NCI-H187 (cell line): ENCODE measurements at regions not wholly inside any gene's neighbourhood (a gene's known extent, or its start where the extent isn't known, plus 50 kb on each side); places are given as distances from the start of the nearest gene placed in this dataset.
"Not testable (repeated sequence)": the region's sequence is repeated elsewhere in the genome, so short reads cannot be mapped to it uniquely, and the experiment has no call there.

Experiments
- DNase-seq, 2 experiments: peaks; one replicate each; lab custom pipeline; 2025; lab: John Stamatoyannopoulos, UW

DNA sequence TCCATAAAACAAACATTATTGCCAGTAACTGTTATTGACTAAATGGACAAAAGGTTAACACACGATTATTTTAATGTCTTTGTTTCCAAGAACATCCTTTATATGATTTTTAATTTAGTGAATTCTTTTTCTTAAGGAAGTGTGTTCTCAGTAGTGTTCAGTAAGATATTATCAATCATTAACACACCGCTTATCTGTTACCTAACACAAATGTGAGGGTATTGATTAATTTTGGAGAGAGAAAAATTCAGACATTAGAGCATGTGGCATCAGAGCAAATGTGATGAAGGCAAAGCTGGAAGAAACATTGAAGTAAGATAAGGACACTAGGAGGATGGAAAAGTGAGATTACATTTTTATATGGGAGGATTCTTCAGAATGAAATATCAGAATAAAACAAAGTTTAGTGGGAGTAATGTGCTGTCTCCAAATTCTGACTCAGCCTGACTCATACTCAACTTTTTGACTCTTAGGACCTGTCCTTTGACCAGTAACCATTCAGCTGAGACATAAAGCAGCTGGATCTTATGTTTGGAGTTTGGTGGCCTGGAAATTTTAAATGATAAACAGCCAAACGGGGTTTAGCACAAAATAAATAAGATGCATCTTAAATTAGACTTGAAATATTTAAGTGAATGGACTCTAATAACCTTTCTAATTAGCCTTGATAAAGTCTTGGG, 348.6 kb downstream of the CD109 start:
- DNase-seq, result no peak

DNA sequence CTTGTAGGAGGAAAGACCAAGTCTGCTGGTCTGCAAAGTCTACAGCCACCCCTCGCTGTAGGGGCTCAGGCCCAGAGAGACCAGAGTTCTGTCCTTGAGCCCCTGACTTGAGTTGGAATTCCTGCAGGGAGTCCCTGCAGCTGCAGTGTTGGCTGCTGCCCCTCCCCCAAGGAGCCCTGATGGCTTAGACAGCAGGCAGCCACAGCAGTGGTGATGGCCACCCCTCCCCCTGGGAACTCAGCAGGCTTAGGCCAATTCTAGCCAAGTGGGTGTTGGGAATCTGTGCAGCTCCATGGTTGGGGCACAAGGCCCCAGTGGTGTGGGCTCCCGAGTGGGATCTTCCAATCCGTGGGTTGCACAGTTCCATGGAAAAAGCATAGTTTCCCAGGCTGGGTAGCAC, 345.4 kb downstream of the CD109 start:
- no peak for DNase-seq

DNA sequence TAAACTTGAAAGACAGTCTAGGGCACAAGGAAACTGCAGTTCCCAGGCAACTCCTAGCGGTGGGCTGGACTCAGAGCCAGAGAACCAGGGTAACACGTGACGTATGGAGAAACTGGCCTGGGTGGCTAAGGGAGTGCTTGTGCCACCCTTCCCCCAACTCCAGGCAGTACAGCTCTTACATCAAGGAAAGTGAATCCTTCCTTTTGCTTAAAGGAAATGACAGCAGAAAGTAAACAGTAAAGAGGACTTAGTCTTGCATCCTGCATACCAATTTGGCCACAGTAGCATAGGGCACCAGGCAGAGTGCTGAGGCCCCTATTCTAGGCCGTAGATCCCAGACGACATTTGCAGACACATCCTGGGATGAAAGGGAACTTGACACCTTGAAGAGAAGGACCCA, 322.8 kb downstream of the CD109 start:
- no peak for DNase-seq

DNA sequence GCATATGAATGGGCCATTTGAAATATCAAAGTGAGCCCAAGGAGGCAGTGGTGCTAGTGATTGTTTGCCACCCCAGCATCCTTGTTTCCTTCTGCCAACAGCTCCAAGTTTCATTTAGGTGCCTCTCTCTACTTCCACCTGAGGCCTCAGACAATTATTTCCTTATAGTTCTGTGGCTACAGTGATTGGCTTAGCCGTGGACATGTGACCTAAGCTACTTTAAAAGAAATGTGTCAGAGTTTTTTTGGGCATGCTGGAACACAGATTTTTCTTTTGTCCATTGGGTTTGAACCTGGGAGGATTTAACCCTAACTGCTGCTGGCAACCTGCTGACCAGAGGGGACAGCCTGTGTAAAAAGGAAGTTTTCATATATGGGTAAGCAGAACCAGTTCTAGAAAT, 319.4 kb downstream of the CD109 start:
- no peak for DNase-seq

DNA sequence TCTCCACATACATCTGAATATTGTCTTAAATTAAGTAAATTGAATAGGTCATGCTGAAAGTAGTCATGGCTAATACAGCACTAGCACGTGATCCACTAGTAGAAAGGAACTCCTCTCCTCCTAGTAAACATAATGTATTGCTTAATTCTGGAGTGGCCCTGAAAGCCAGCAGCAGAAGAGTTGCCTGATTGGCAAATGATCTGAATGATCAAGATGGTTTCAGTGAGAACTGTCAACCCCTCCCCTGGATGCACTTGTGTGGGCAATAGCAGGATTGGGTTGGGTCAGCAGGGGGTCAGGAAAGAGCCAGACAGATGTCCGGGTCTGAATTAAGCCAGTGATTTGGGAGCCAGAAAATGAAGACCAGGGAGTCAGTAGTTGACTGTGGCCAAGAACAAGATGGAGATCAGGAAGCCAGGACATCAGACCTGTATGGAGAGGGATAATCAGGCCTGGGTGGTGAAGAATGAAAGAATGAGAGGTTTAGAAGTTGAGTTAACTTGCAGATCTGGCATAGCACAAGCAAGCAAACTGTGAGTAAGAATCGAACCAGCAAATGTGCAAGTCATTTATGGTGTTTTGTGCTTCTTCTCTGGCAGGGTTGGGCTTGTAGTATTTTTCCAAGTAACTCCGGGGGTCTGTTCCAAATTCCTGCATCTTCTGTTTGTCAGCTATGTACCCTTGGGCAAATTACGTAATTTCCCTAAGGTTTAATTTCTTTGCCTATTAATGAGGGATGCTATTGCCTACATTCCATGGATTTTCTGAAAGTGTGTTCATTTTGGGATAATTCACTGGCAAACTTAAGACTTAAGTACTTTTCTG, 304.9 kb downstream of the CD109 start:
- no peak for DNase-seq

DNA sequence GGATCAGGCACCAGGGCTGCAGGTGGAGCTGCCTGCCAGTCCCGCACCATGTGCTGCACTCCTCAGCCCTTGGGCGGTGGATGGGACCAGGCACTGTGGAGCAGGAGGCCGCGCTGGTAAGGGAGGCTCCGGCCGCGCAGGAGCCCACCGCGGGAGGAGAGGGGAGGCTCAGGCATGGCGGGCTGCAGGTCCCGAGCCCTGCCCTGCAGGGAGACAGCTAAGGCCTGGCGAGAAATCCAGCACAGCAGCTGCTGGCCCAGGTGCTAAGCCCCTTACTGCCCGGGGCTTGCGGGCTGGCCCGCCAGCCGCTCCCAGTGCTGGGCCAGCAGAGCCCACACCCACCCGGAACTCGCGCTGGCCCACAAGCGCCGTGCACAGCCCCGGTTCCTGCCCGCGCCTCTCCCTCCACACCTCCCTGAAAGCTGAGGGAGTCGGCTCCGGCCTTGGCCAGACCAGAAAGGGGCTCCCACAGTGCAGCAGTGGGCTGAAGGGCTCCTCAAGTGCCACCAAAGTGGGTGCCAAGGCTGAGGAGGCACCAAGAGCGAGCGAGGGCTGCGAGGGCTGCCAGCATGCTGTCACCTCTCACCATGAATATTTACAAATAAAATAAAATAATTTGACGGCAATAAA, 294.7 kb downstream of the CD109 start:
- DNase-seq, result not testable (repeated sequence)

DNA sequence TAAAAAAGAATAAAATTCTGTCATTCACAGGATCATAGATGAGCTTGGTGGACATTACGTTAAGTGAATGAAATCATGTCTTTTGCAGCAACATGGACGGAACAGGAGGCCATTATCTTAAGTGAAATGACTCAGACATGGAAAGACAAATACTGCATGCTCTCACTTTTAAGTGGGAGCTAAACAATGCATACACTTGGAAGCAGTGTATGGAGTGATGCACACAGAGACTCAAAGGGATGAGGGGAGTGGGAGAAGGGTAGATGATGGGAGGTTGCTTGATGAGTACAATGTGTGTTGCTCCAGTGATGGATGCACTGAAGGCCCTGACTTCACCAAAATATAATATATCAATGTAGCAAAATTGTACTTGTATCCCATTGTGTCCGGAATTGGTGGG, 293.4 kb downstream of the CD109 start:
- DNase-seq, result no peak

DNA sequence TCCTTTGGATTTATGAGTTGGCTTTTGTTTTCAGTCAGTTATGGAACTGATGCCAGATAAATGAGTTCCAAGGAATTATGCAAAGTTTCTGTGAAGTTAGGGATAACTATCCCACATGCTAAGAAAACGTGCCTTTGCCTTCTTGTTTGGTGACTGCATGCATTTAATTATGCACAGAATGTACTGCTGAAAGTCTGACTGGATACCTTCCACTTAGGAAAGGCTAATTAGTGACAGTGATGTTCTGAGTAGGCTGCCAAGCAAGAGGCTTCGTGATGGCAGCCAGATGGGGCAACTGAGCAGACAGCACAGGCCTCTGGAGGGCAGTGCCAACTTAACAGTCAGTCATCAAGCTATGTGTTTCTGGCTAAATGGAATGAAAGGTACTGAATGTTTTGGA, 289.9 kb downstream of the CD109 start:
- no peak for DNase-seq

DNA sequence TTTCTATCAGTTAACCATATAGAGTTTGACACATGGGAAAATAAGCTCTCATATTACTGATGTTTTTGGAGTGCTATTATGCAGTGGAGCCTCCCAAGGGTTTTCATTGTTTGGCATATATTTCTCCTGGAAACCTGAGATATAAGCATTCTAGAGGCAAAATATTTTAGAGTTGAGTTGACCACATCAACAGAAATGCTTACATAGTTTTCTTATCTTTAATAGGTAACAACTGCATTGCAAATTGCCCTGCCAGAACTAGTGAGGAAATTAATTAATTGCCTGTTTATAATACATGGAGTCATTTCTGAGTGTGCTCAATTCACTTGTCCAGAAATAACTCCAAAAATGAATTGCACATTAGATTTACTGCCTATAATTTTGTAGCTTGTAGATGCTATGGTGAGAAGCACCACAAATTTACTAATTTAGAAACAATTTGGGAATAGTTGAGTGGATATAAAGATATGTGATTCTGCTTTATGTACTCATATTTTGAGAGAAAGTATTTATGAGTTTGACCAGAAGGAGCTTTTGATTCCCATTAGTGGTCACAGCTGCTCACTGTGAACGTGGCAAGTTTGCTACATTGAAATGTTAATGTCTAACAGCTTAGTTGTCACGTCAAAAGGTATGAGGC, 288.7 kb downstream of the CD109 start:
- DNase-seq, result no peak

DNA sequence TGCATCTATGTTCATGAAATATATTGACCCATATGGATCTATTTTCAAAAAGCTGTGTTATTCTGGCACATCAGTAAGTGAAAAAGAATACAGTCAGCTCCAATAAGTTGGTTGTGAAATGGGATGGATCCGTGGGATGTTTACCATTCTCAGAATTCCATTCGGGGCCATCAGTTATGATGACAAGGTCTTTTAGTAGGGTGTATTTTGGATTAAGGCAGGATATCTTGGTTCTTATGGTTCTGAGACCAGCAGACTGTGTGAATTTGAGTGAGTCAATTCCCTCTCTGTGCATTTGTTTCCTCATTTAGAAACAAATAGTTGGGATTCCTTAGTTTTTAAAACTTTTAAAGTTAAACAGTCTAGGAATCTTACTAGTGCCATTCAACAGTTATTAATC, 287.4 kb downstream of the CD109 start:
- DNase-seq, result no peak

DNA sequence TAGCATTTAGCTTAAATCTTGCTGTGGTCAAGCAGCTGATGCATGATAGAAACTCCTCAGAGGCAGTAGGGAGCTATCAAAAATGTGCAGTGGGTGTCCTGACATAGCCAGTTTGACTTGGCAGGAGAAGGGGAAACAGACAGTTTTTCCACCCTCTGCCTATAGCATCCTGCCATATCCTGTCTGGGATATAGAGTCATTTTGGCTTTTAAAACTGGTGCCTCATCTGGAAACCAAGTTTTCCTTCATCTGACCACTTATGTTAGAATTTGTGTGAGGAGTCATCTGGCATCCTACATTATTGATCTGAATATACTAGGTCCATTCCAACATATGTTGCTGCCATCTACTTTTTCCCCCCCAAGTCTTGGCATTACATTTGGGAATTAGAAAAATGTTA, 284.1 kb downstream of the CD109 start:
- no peak for DNase-seq

DNA sequence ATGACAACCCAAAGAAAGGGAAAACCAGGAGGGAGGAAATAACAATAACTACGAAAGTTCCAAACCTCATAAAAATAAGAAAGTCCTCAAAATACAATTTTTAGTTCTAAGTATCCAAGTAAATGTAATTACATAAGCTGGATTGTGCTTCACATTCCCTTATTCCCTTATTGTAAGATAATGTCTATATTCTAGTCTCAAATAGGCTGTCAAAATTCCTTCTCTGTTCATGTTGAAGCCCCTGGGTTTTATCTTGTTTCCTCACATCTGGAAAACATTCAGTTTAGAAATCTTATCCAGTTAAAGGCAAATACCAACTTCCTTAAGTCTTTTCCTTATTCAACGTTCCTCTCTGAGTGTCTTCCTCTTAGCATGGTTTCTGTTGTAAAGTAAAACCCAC, 282.3 kb downstream of the CD109 start:
- DNase-seq, result no peak

DNA sequence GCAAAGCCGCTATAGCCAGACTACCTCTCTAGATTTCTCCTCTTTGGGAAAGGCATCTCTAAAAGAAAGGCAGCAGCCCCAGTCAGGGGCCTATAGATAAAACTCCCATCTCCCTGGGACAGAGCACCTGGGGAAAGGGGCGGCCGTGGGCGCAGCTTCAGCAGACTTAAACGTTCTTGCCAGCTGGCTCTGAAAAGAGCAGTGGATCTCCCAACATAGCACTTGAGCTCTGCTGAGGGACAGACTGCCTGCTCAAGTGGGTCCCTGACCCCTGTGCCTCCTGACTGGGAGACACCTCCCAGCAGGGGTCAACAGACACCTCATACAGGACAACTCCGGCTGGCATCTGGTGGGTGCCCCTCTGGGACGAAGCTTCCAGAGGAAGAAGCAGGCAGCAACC, 276.5 kb downstream of the CD109 start:
- DNase-seq, result not testable (repeated sequence)

DNA sequence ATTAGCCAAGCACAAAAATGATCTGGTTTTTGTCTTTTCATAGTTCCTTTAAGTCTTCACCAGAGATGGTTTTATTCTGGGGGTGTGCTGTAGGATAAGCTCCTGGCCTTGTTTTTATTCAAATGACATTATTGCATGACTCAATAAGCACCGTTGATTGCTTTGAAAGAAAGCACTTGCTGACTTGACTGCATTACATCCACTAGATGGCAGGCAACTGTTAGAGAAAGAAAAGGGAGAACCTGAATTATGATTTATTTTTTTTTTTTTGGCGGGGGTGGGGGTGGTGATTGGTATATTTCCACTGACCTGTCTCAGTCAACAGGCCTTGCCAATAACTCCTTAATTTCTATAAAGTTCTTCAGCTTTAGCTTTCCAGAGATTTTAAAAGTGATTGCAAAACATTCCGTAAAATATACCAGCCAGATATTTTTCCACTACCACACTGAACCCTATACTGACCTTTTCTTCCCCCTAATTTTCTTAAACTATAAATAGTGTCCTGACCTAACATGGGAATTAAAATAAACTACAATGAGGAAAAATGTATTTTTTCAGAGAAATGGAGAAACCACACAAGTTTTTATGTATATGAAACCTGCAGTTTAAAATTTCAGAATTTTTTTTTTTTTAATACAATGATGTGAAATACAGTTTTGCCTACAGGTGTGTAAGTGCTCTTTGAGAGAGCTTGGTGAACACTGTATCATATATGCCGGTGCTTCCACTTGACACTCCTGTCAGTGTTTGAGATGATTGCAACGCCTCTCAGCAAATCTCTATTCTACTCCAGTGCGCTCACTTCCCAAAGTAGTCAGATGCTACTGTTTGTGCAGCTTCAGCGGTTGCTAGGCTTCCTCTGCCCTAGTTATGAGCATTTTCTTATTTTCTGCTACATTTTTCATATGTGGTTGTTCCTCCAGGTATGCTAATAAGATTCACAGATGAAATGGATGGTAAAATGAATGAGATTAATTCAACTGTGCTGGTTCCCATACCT, 274.3 kb downstream of the CD109 start:
- no peak for DNase-seq

DNA sequence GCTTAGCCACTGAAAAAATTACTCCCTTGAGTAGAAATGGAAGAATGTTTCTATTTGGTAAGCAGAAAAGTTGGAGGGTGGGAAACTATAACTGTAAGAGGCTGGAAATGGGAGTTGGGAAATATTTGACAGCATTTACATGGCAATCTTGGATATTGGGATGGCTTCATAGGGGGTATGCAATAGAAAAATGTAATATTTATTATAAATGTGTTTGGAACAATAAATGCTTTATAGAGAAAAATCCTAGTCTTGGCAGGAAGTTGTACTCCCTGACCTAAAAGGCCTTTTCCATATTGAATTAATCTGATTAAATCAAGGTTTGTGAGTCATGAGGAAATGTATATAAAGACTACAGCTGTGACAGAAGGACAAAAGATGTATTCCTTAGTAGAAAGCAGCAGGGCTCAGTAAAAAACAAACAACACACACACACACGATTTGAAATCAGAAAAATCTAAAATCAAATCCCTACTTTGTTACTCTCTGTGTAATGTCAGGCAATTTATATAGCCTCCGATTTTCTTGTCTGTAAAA, 272.3 kb downstream of the CD109 start:
- DNase-seq, result no peak

DNA sequence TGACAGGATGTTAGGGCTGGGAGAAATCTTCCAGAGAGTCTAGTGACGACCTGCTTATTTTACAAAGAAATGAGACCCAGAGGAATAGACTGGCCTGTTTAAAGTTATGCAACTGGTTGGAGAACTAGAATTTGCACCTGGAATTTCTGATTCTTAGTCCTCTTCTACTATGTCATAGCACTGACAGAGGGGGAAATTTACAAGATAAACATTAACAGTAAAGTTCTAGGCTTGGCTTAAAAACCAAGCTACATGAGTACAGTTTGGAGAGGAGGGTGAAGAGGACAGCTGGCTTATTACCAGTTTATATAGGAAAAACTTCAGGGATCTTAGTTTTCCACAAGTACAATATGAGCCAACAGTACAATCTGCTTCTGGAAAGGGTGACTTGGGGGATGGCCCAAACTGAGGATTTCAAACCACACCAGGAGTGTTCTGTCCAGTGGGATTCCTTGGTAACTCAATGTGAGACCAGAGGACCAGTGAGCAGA, 269.6 kb downstream of the CD109 start:
- DNase-seq, result no peak

DNA sequence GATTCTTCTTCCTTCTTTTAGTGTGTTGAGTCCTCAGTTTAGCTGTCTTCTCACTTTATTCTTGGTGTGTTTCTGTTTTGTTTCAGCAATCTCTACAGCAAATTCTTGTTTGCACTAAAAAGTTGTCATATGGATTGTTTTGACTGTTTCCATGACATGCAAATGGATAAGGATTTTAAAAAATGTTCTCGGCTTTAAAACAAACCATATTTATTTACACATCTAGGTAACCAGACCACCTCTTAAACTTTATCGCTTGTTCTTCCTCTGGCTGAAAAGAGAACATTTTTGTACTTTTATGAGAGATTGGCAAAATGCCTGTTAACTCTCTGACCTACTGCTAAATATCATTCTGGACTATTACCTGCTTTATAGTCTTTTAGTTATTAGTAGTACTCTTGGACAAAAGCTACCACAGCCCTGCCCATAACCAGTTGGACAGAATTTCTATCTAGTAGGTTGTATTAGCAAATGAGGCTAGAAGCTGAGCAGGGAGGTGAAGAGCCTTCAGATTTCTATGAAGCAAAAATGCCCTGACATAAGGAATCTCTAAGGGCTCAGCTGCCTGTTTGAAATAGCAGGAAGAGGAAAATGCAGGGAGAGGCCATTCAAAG, 268.3 kb downstream of the CD109 start:
- no peak for DNase-seq

DNA sequence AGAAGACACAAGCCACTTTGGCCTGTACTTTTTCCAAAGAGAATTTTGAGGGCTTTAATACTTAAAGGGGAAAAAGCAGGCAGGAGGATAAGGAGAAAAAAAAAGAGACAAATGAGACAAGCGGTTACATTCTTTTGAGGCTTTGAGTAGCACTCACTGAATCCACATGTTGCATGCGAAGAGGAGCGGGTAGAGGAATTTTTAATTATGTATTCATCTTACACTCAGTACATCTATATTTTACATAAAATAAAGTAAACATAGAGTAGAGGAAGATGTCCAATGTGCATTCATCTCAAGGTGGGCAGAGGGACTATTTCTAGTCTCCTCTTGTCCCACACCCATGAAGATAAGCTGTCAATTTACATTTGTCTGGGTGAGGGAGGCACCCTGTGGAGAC, 266.9 kb downstream of the CD109 start:
- no peak for DNase-seq

DNA sequence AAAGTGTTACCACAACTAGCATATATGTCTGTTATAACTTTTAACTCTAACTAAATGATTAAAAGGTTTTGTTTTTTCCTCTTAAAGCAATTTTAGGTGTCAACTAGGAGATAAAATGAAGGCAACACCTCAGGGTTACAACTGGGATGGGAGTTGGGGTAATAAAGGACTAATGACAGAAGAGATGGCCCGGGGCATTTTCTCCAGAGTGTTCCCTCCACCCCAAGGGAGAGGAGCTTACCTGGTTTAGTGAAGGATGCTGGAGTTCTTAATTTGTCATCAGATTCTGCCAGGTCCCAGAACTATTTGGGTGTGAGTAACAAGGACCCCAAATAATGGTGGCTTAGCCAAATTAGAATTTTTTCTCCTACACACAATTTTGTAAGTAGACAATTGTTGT, 260.3 kb downstream of the CD109 start:
- DNase-seq, result no peak

DNA sequence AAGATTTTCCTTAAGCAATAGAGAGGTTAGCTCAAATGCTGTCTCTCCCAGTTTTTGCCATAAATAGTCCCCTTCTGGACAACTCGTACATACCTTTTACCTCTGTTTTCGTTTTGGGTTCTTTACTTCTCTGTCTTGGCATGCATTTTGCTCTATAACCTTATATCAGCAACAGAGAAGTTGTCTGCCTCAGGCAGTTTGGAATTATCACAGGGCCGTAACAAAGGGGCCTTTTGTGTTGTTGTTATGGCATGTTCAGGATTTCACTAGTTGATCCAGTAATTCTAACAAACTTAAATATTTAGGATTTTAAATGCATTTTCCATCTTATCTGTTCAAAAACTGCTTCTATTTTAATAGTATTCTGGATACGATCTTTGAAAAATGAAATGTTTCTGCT, 259.8 kb downstream of the CD109 start:
- no peak for DNase-seq

DNA sequence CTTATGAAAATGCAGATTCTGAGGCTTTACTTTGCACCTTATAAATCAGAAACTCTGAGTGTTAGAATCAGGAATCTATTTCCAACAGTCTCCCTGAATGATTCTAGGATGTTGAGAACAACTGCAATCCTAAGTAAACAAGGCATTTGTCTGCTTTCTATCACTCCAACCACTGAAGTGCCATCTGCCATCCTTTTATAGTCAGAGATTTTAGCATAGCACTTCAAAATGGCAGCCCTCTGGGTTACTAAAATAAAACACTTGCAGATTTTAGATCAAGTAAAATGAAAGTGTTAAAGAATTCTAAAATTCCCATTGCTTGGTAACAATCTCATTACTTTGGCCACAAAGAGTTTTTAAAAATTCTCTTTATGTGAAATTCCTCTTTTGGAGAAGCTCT, 258.9 kb downstream of the CD109 start:
- DNase-seq, result no peak
